ENCODE measurements at regions not wholly inside any gene's neighbourhood (a gene's known extent, or its start where the extent isn't known, plus 50 kb on each side); places are given as distances from the start of the nearest gene placed in this dataset.
A peak's percentile ranks its signal among the peaks of the same experiment; 100 is the strongest.

- DNase-seq, result peak; percentile 81
Observed at GRCh38 chr2:75277111-75277510, 77.8 kb upstream of the TACR1 start.

- DNase-seq, result peak; percentile 78
Observed at GRCh38 chr2:75276093-75277029, 77.0 kb upstream of the TACR1 start.

- no peak for DNase-seq
Observed at GRCh38 chr2:75274936-75275335, 75.6 kb upstream of the TACR1 start.

GRCh38 chr2:75268112-75268511 lies 68.8 kb upstream of the TACR1 start:
- no peak for DNase-seq

- no peak for DNase-seq
Observed at GRCh38 chr2:75261923-75262322, 62.6 kb upstream of the TACR1 start.

- DNase-seq, result no peak
Observed at GRCh38 chr2:75260946-75261345, 61.6 kb upstream of the TACR1 start.

- no peak for DNase-seq
Observed at GRCh38 chr2:75258620-75259019, 59.3 kb upstream of the TACR1 start.

- DNase-seq, result no peak
Observed at GRCh38 chr2:75256485-75256884, 57.2 kb upstream of the TACR1 start.

- no peak for DNase-seq
Observed at GRCh38 chr2:75253526-75253925, 54.2 kb upstream of the TACR1 start.

GRCh38 chr2:75251896-75252295 lies 52.6 kb upstream of the TACR1 start:
- no peak for DNase-seq

All from HCEC 1CT (cell line).